MCF 10A (cell line): ENCODE measurements at regions not wholly inside any gene's neighbourhood (a gene's known extent, or its start where the extent isn't known, plus 50 kb on each side); places are given as distances from the start of the nearest gene placed in this dataset.

Experiments
- BruUV-seq: library from RNA; stranded (reverse); fragments of 400-500 nt; replicated peaks from 2 replicates; lab custom pipeline; 2021; lab: Mats Ljungman, UMichigan
- CTCF ChIA-PET: fragments of 300-600 bp; sonication (Branson Sonifier 250); formaldehyde crosslinking; extraction: SDS; loops from one replicate; lab custom pipeline; 2021; ENCODE audit warnings: antibody characterized with exemption, inconsistent platforms; lab: Yijun Ruan, JAX
- POLR2A ChIA-PET: fragments of 300-600, 350-650 bp; sonication (Branson Sonifier 250); formaldehyde crosslinking; extraction: SDS; loops from one replicate; lab custom pipeline; 2020; ENCODE audit warnings: antibody characterized with exemption, inconsistent platforms; lab: Yijun Ruan, JAX
- DNase-seq: peaks from one replicate; pipeline ENCODE4 v3.0.0-alpha.2; 2018; ENCODE audit not compliant: unreplicated experiment
- H3K27ac Mint-ChIP-seq: one replicate; pipeline ENCODE4 v1.8.0; 2022; ENCODE audit warnings: mild to moderate bottlenecking, low read depth, mixed read lengths; ENCODE audit not compliant: unreplicated experiment
- H3K27me3 Mint-ChIP-seq: one replicate; pipeline ENCODE4 v1.8.0; 2022; ENCODE audit warnings: mixed read lengths; ENCODE audit not compliant: insufficient read depth, unreplicated experiment
- H3K36me3 Mint-ChIP-seq: one replicate; pipeline ENCODE4 v1.8.0; 2022; ENCODE audit warnings: mild to moderate bottlenecking, moderate library complexity, mixed read lengths; ENCODE audit not compliant: insufficient read depth, unreplicated experiment
- H3K4me1 Mint-ChIP-seq: one replicate; pipeline ENCODE4 v1.8.0; 2022; ENCODE audit warnings: mixed read lengths; ENCODE audit not compliant: insufficient read depth, unreplicated experiment
- H3K4me3 Mint-ChIP-seq: one replicate; pipeline ENCODE4 v1.8.0; 2022; ENCODE audit warnings: mild to moderate bottlenecking, moderate library complexity, mixed read lengths; ENCODE audit not compliant: unreplicated experiment
- H3K9me3 Mint-ChIP-seq: one replicate; pipeline ENCODE4 v1.8.0; 2022; ENCODE audit warnings: mixed read lengths; ENCODE audit not compliant: unreplicated experiment
- intact Hi-C: fragments of 100-400 bp; cut with micrococcal nuclease; formaldehyde crosslinking; loops from 2 replicates; pipeline ENCODE4 v1.14.1; 2022
- TF ChIP-seq, protein P1 (sequence below): fragments of 200-600 bp; IDR thresholded peaks from one replicate; pipeline ENCODE4 v1.8.0; 2022; ENCODE audit warnings: antibody characterized with exemption, mild to moderate bottlenecking; ENCODE audit not compliant: unreplicated experiment

DNA sequence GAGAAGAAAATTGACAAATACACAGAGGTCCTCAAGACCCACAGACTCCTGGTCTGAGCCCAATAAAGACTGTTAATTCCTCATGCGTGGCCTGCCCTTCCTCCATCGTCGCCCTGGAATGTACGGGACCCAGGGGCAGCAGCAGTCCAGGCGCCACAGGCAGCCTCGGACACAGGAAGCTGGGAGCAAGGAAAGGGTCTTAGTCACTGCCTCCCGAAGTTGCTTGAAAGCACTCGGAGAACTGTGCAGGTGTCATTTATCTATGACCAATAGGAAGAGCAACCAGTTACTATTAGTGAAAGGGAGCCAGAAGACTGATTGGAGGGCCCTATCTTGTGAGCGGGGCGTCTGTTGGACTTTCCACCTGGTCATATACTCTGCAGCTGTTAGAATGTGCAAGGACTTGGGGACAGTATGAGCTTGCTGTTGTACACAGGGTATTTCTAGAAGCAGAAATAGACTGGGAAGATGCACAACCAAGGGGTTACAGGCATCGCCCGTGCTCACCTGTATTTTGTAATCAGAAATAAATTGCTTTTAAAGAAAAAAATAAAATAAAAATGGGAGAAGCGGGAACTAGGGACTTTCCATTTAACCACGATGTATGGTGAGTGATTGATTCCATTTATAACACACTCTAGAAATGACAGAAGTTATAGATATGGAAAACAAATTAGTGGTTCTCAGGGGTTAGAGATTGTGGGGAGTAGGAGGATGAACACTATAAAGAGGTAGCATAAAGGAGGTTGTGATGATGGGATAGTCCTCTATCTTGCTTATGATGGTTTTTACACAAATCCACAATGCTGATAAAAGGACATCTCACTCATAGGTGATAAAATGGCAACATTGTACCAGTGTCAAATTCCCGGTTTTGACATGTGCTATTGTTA, 244.7 kb downstream of the MRPL39 start:
- H3K27me3 Mint-ChIP-seq, result no peaks in the 10 kb centered on the region
- TF ChIP-seq, protein P1, sequence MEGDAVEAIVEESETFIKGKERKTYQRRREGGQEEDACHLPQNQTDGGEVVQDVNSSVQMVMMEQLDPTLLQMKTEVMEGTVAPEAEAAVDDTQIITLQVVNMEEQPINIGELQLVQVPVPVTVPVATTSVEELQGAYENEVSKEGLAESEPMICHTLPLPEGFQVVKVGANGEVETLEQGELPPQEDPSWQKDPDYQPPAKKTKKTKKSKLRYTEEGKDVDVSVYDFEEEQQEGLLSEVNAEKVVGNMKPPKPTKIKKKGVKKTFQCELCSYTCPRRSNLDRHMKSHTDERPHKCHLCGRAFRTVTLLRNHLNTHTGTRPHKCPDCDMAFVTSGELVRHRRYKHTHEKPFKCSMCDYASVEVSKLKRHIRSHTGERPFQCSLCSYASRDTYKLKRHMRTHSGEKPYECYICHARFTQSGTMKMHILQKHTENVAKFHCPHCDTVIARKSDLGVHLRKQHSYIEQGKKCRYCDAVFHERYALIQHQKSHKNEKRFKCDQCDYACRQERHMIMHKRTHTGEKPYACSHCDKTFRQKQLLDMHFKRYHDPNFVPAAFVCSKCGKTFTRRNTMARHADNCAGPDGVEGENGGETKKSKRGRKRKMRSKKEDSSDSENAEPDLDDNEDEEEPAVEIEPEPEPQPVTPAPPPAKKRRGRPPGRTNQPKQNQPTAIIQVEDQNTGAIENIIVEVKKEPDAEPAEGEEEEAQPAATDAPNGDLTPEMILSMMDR, result no peak
- DNase-seq, result no peak
- no peaks in the 10 kb centered on the region for H3K36me3 Mint-ChIP-seq
- ChIA-PET CTCF (interaction anchor here (0.7 kb wide), 1 partner anchor 502 kb away, joined by 3 read pairs; no protein-coding TSS in a partner anchor), POLR2A (no interaction called here)
- H3K4me3 Mint-ChIP-seq, result no peak overlapping the region
- H3K9me3 Mint-ChIP-seq, result peaks cover 19% of the 10 kb centered on the region
- intact Hi-C loops, result no loop called here
- H3K27ac Mint-ChIP-seq, result no peak overlapping the region
- H3K4me1 Mint-ChIP-seq, result peaks cover 6% of the 10 kb centered on the region
- BruUV-seq, result no TSS peak

DNA sequence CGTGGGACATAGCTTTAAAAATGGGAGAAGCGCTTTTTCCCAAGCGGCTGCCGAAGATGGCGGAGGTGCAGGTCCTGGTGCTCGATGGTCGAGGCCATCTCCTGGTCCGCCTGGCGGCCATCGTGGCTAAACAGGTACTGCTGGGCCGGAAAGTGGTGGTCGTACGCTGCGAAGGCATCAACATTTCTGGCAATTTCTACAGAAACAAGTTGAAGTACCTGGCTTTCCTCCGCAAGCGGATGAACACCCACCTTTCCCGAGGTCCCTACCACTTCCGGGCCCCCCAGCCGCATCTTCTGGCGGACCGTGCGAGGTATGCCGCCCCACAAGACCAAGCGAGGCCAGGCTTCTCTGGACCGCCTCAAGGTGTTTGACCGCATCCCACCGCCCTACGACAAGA, 245.5 kb downstream of the MRPL39 start:
- peaks cover 6% of the 10 kb centered on the region for H3K4me1 Mint-ChIP-seq
- H3K9me3 Mint-ChIP-seq, result peaks cover 23% of the 10 kb centered on the region
- BruUV-seq, result no TSS peak
- H3K36me3 Mint-ChIP-seq, result no peaks in the 10 kb centered on the region
- H3K27me3 Mint-ChIP-seq, result no peaks in the 10 kb centered on the region
- ChIA-PET CTCF (interaction anchor here (0.7 kb wide), 1 partner anchor 28 kb away, joined by 3 read pairs; no protein-coding TSS in a partner anchor), POLR2A (no interaction called here)
- no peak overlapping the region for H3K27ac Mint-ChIP-seq
- TF ChIP-seq, protein P1, result no peak
- no peak for DNase-seq
- no peak overlapping the region for H3K4me3 Mint-ChIP-seq
- intact Hi-C loops, result no loop called here

DNA sequence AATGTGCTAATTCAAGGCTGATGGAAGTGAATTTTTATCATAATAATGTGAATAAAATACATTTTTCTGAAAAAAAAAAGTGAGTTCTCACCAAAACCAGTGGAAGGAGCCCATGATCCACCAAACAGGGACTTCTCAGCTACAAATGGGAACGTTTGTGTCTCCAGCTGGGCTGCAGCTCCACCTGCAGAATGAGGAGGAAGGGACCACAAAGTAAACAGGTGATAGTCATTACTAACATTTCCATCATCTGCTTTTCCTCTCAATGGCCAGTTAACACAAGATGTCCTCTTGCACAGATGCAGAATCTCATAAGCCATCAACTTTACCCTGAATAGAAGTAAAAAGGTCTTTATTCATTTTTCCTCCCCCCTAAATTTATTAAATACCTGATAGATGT, 246.2 kb downstream of the MRPL39 start:
- ChIA-PET POLR2A (interaction anchor here (1.3 kb wide), 1 partner anchor 9 kb away, joined by 4 read pairs; no protein-coding TSS in a partner anchor), CTCF (interaction anchor here (0.6 to 1.2 kb wide), 6 partner anchors 9 to 159 kb away, joined by 3 to 6 read pairs (median 3); no protein-coding TSS in a partner anchor)
- no TSS peak for BruUV-seq

DNA sequence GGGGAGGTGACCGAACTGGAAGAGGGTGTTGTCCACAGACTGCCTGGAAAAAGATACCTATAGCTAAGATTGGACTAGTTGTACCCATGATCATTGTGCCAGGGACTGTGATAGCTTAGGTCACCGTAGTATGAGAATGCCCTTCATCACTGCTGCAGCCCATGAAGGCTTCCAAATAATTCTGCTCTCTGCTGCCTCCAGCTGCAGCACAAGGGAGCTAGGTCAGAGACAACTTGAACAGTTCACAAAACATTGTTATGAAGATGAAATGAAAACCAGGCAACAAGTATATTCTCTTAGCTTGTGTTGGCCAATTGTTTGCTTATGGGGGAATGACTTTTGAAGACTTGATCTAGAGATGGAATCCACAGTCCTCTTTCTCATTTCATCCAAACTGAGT, 246.7 kb downstream of the MRPL39 start:
- POLR2A ChIA-PET, result interaction anchor here (1.3 kb wide), 1 partner anchor 9 kb away, joined by 4 read pairs; no protein-coding TSS in a partner anchor
- peaks cover 6% of the 10 kb centered on the region for H3K4me1 Mint-ChIP-seq
- intact Hi-C loops, result no loop called here
- no TSS peak for BruUV-seq
- H3K9me3 Mint-ChIP-seq, result peaks cover 23% of the 10 kb centered on the region
- TF ChIP-seq, protein P1, result peak; percentile 8
- no peak overlapping the region for H3K27ac Mint-ChIP-seq
- CTCF ChIA-PET, result interaction anchor here (0.5 to 1.2 kb wide), 5 partner anchors 8 to 581 kb away, joined by 3 to 6 read pairs (median 3); no protein-coding TSS in a partner anchor
- no peaks in the 10 kb centered on the region for H3K27me3 Mint-ChIP-seq
- H3K36me3 Mint-ChIP-seq, result no peaks in the 10 kb centered on the region
- no peak for DNase-seq
- no peak overlapping the region for H3K4me3 Mint-ChIP-seq

More for the DNA sequence above, 246.2 kb downstream of the MRPL39 start:
- TF ChIP-seq, protein P1, result no peak
- Mint-ChIP-seq H3K4me1 (peaks cover 6% of the 10 kb centered on the region), H3K9me3 (peaks cover 23% of the 10 kb centered on the region), H3K27me3 (no peaks in the 10 kb centered on the region), H3K4me3 (no peak overlapping the region), H3K36me3 (no peaks in the 10 kb centered on the region), H3K27ac (no peak overlapping the region)
- no peak for DNase-seq
- intact Hi-C loops, result no loop called here
